SU-DHL-6 (cell line): ENCODE measurements at regions not wholly inside any gene's neighbourhood (a gene's known extent, or its start where the extent isn't known, plus 50 kb on each side); places are given as distances from the start of the nearest gene placed in this dataset.

Experiments used
- H2AFZ ChIP-seq: fragments of 200-600 bp; sonication (generic); 2 replicates; pipeline ENCODE4 v1.6.1; 2014; ENCODE audit warnings: low read depth, mild to moderate bottlenecking, moderate library complexity, mixed read lengths, antibody characterized with exemption, low read length; ENCODE audit not compliant: severe bottlenecking
- H3F3A ChIP-seq: fragments of 200-600 bp; shearing (Covaris generic); 2 replicates; pipeline ENCODE4 v1.6.0; 2016; ENCODE audit warnings: antibody characterized with exemption, mild to moderate bottlenecking; ENCODE audit not compliant: insufficient read depth
- H3K27ac ChIP-seq: fragments of 200-600 bp; sonication (generic); 2 replicates; pipeline ENCODE4 v1.5.1; 2016; ENCODE audit warnings: low read depth, mild to moderate bottlenecking, low read length, moderate library complexity, mixed read lengths
- H3K27me3 ChIP-seq: fragments of 200-600 bp; sonication (generic), shearing (Covaris generic); 2 replicates; pipeline ENCODE4 v1.6.0; 2014; ENCODE audit warnings: mild to moderate bottlenecking, low read length
- H3K36me3 ChIP-seq: fragments of 200-600 bp; sonication (generic); 2 replicates; pipeline ENCODE4 v1.6.1; 2014; ENCODE audit warnings: mild to moderate bottlenecking, low read length, mixed read lengths
- H3K4me2 ChIP-seq: fragments of 300-600, 200-600 bp; shearing (Covaris generic), sonication (generic); 2 replicates; pipeline ENCODE4 v1.6.0; 2014; ENCODE audit warnings: low read length, low read depth, mild to moderate bottlenecking; ENCODE audit not compliant: poor library complexity, severe bottlenecking
- H3K4me3 ChIP-seq: fragments of 200-600 bp; sonication (generic); 2 replicates; pipeline ENCODE4 v1.5.1; 2014; ENCODE audit warnings: antibody characterized with exemption, low read length, mild to moderate bottlenecking, mixed read lengths; ENCODE audit not compliant: insufficient read depth, poor library complexity, severe bottlenecking
- H3K79me2 ChIP-seq: fragments of 200-600 bp; sonication (generic); 2 replicates; pipeline ENCODE4 v1.6.1; 2014; ENCODE audit warnings: mild to moderate bottlenecking, low read length, moderate library complexity; ENCODE audit not compliant: insufficient read depth
- H3K9ac ChIP-seq: fragments of 200-600 bp; sonication (generic); 2 replicates; pipeline ENCODE4 v1.7.0; 2014; ENCODE audit warnings: mild to moderate bottlenecking, low read length
- H3K9me2 ChIP-seq: fragments of 200-600 bp; sonication (generic); replicated peaks from 2 replicates; pipeline ENCODE4 v1.6.1; 2014; ENCODE audit warnings: low read length; ENCODE audit not compliant: insufficient read depth
- H3K9me3 ChIP-seq: fragments of 200-600 bp; sonication (generic); 2 replicates; pipeline ENCODE4 v1.6.1; 2014; ENCODE audit warnings: low read length, mixed read lengths; ENCODE audit not compliant: insufficient read depth
- H4K20me1 ChIP-seq: fragments of 200-600 bp; sonication (generic); 2 replicates; pipeline ENCODE4 v1.6.1; 2014; ENCODE audit warnings: low read depth, mild to moderate bottlenecking, antibody characterized with exemption, low read length, moderate library complexity, mixed read lengths
- CTCF ChIP-seq: fragments of 200-600 bp; sonication (generic); IDR thresholded peaks from one replicate; pipeline ENCODE4 v1.5.1; 2017; ENCODE audit warnings: antibody characterized with exemption, mild to moderate bottlenecking, low read length, moderate library complexity; ENCODE audit not compliant: insufficient read depth, poor library complexity, severe bottlenecking
- EZH2phosphoT487 ChIP-seq: fragments of 200-600 bp; sonication (generic), shearing (Covaris generic); conservative IDR thresholded peaks from 2 replicates; pipeline ENCODE4 v1.6.1; 2018; ENCODE audit warnings: mild to moderate bottlenecking, antibody characterized with exemption, low read length, moderate library complexity, mixed read lengths

- H3K4me3 ChIP-seq, result no peak overlapping the region
- H3K9me3 ChIP-seq, result no peaks in the 10 kb centered on the region
- TF ChIP-seq EZH2phosphoT487 (no peak), CTCF (no peak)
- no peaks in the 10 kb centered on the region for H3K79me2 ChIP-seq
- no peaks in the 10 kb centered on the region for H3F3A ChIP-seq
- no peak overlapping the region for H3K4me2 ChIP-seq
- no peak overlapping the region for H3K27ac ChIP-seq
- no peaks in the 10 kb centered on the region for H3K36me3 ChIP-seq
- H3K9ac ChIP-seq, result no peak overlapping the region
- no peaks in the 10 kb centered on the region for H4K20me1 ChIP-seq
- no peaks in the 10 kb centered on the region for H3K27me3 ChIP-seq
- H3K9me2 ChIP-seq, result no peaks in the 10 kb centered on the region
- H2AFZ ChIP-seq, result no peak overlapping the region
Measured at GRCh38 chr13:34430294-34430693, 511.8 kb upstream of the NBEA start.

GRCh38 chr13:34431827-34432581 is 510.1 kb upstream of the NBEA start:
- no peaks in the 10 kb centered on the region for H3K27me3 ChIP-seq
- H4K20me1 ChIP-seq, result no peaks in the 10 kb centered on the region
- H3K4me3 ChIP-seq, result no peak overlapping the region
- TF ChIP-seq EZH2phosphoT487, result no peak
- TF ChIP-seq CTCF, result no peak
- H3K9me3 ChIP-seq, result no peaks in the 10 kb centered on the region
- no peak overlapping the region for H3K4me2 ChIP-seq
- H3K27ac ChIP-seq, result no peak overlapping the region
- no peaks in the 10 kb centered on the region for H3K9me2 ChIP-seq
- H3F3A ChIP-seq, result no peaks in the 10 kb centered on the region
- H3K79me2 ChIP-seq, result no peaks in the 10 kb centered on the region
- no peaks in the 10 kb centered on the region for H3K36me3 ChIP-seq
- no peak overlapping the region for H3K9ac ChIP-seq
- H2AFZ ChIP-seq, result no peak overlapping the region

- no peaks in the 10 kb centered on the region for H4K20me1 ChIP-seq
- H3K9me2 ChIP-seq, result no peaks in the 10 kb centered on the region
- no peak overlapping the region for H3K27ac ChIP-seq
- H3K4me3 ChIP-seq, result no peak overlapping the region
- no peak for TF ChIP-seq EZH2phosphoT487
- no peak for TF ChIP-seq CTCF
- no peaks in the 10 kb centered on the region for H3K36me3 ChIP-seq
- H3K9ac ChIP-seq, result no peak overlapping the region
- no peaks in the 10 kb centered on the region for H3K79me2 ChIP-seq
- no peak overlapping the region for H3K4me2 ChIP-seq
- no peak overlapping the region for H2AFZ ChIP-seq
- H3F3A ChIP-seq, result no peaks in the 10 kb centered on the region
- H3K27me3 ChIP-seq, result no peaks in the 10 kb centered on the region
- no peaks in the 10 kb centered on the region for H3K9me3 ChIP-seq
Measured at GRCh38 chr13:34435338-34435737, 506.7 kb upstream of the NBEA start.
